DMS 273 (cell line): ENCODE measurements at regions not wholly inside any gene's neighbourhood (a gene's known extent, or its start where the extent isn't known, plus 50 kb on each side); places are given as distances from the start of the nearest gene placed in this dataset.
"Not testable (repeated sequence)": the region's sequence is repeated elsewhere in the genome, so short reads cannot be mapped to it uniquely, and the experiment has no call there.

Experiments used
- DNase-seq: peaks from one replicate; lab custom pipeline; 2025; ENCODE audit not compliant: unreplicated experiment; lab: John Stamatoyannopoulos, UW

GRCh38 chr3:193922034-193922774, 213.7 kb upstream of the HES1 start:
- no peak for DNase-seq

- not testable (repeated sequence) for DNase-seq
Measured at GRCh38 chr3:193923958-193924357, 212.0 kb upstream of the HES1 start.

- not testable (repeated sequence) for DNase-seq
Measured at GRCh38 chr3:193926071-193926470, 209.9 kb upstream of the HES1 start.

GRCh38 chr3:193927413-193928206, 208.3 kb upstream of the HES1 start:
- DNase-seq, result not testable (repeated sequence)

- no peak for DNase-seq
Measured at GRCh38 chr3:193928354-193929209, 207.4 kb upstream of the HES1 start.

- DNase-seq, result no peak
Measured at GRCh38 chr3:193929373-193929772, 206.6 kb upstream of the HES1 start.

- no peak for DNase-seq
Measured at GRCh38 chr3:193929921-193930646, 205.9 kb upstream of the HES1 start.

GRCh38 chr3:193932136-193932535, 203.8 kb upstream of the HES1 start:
- DNase-seq, result no peak

GRCh38 chr3:193932576-193932975, 203.4 kb upstream of the HES1 start:
- no peak for DNase-seq

- no peak for DNase-seq
Measured at GRCh38 chr3:193933451-193933850, 202.5 kb upstream of the HES1 start.

GRCh38 chr3:193935916-193936315, 200.0 kb upstream of the HES1 start:
- no peak for DNase-seq

- no peak for DNase-seq
Measured at GRCh38 chr3:193938613-193939012, 197.3 kb upstream of the HES1 start.

- DNase-seq, result no peak
Measured at GRCh38 chr3:193939527-193939926, 196.4 kb upstream of the HES1 start.

GRCh38 chr3:193940526-193940925, 195.4 kb upstream of the HES1 start:
- no peak for DNase-seq

- no peak for DNase-seq
Measured at GRCh38 chr3:193941486-193941885, 194.5 kb upstream of the HES1 start.

GRCh38 chr3:193942516-193943055, 193.4 kb upstream of the HES1 start:
- no peak for DNase-seq

- DNase-seq, result no peak
Measured at GRCh38 chr3:193943200-193943599, 192.7 kb upstream of the HES1 start.

- DNase-seq, result no peak
Measured at GRCh38 chr3:193943851-193944517, 192.0 kb upstream of the HES1 start.

- no peak for DNase-seq
Measured at GRCh38 chr3:193944518-193944884, 191.4 kb upstream of the HES1 start.

GRCh38 chr3:193945143-193945542, 190.8 kb upstream of the HES1 start:
- no peak for DNase-seq
